Stimulated activated memory B cell treated with anti-CD40 and anti-IgM and Interleukin-4, amounts not matched to agents 10 μg/mL and 1 μg/mL and 100 μg/mL, for 72 hours (primary cell): ENCODE measurements at regions not wholly inside any gene's neighbourhood (a gene's known extent, or its start where the extent isn't known, plus 50 kb on each side); places are given as distances from the start of the nearest gene placed in this dataset.

Experiments
- ATAC-seq: fragments of 150-1000 bp; cut with Tn5 transposase; 2 replicates; pipeline ENCODE4 v1.10.0; 2021
- H3K27ac Mint-ChIP-seq: one replicate; pipeline ENCODE4 v1.8.0; 2022; ENCODE audit warnings: mild to moderate bottlenecking, mixed read lengths
- H3K27me3 Mint-ChIP-seq: one replicate; pipeline ENCODE4 v1.8.0; 2022; ENCODE audit warnings: mixed read lengths
- H3K36me3 Mint-ChIP-seq: one replicate; pipeline ENCODE4 v1.8.0; 2022; ENCODE audit warnings: mixed read lengths
- H3K4me1 Mint-ChIP-seq: one replicate; pipeline ENCODE4 v1.8.0; 2022; ENCODE audit warnings: mixed read lengths
- H3K4me3 Mint-ChIP-seq: one replicate; pipeline ENCODE4 v1.8.0; 2022; ENCODE audit warnings: mild to moderate bottlenecking, moderate library complexity, mixed read lengths
- H3K9me3 Mint-ChIP-seq: one replicate; pipeline ENCODE4 v1.8.0; 2022; ENCODE audit warnings: mixed read lengths

DNA sequence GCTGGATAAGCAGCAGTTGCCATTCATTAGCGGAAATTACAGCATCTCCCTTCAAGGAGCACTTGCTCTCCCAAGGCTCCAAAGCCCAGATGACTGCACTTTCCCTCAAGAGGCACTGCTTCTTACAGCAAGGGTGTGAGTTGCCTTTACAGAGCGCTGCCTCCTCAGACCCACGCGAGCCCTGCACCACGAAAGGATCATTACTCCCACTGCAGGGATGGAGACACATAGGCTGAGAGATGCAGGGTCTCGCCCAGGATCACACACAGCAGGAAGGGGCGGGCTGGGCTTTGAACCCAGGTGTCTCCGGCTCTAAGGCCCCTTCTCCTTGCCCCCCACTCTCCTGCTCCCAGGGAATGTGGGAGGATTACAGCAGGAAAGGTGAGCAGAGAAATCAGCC is 405.5 kb downstream of the MATN1 start:
- ATAC-seq, result no peak
- H3K9me3 Mint-ChIP-seq, result no peaks in the 10 kb centered on the region
- no peaks in the 10 kb centered on the region for H3K36me3 Mint-ChIP-seq
- no peak overlapping the region for H3K4me3 Mint-ChIP-seq
- no peaks in the 10 kb centered on the region for H3K4me1 Mint-ChIP-seq
- no peak overlapping the region for H3K27ac Mint-ChIP-seq
- H3K27me3 Mint-ChIP-seq, result peaks cover 49% of the 10 kb centered on the region

DNA sequence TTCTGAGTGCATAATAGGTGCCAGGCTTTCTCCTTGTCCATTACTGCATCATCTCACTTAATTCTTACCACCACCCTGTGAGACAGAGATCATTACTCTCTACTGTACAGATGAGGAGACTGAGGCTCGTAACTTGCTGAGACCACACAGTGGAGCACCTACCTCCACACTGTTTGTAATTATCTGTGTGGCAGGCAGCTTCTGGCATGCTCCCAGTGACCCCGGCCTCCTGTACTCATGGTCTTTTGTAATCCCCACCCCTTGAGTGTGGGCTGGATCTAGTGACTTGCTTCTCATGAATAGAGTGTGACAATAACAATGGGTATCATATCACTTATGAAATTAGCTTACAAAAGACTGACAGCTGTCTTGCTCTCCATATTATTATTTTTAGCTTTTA is 407.3 kb downstream of the MATN1 start:
- Mint-ChIP-seq H3K9me3 (no peaks in the 10 kb centered on the region), H3K27me3 (peaks cover 55% of the 10 kb centered on the region), H3K4me3 (no peak overlapping the region), H3K4me1 (no peaks in the 10 kb centered on the region), H3K36me3 (no peaks in the 10 kb centered on the region), H3K27ac (no peak overlapping the region)
- ATAC-seq, result no peak

DNA sequence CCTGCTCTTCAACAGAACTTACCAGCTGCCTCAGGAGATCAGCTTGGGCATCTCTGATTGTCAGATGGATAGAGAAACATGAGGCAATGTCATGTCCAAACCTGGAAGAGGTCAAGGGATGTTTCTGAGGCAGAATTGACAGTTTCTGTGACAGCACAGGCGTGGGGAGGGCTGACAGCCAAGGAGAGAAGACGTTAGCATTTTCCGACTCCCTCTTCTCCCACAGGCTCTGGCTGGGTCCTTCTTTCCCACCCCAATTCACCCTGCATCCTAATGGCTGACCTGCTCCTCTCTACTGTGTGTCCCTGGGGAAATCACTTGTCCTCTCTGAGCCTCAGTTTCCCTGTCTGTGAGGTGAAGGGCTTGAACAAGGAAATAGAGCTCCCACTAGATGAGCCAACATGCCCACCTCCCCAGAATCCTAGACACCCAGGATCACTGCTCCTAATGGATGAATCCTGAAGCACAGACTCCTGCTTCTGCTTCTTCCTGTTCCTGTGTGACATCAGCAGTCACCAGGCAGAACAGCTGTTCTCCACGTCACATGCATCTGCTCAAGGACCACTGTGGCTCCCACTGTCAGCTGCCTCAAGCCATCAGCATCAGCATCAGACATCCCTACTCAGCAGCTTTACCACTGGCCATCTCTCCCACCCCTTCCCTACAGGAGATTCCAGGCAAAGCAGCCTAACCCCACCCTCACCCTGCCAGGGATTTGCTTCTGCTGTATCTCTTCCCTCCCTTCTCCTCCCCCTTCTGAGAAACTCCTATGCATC is 408.0 kb downstream of the MATN1 start:
- Mint-ChIP-seq H3K4me1 (no peaks in the 10 kb centered on the region), H3K27me3 (peaks cover 50% of the 10 kb centered on the region), H3K36me3 (no peaks in the 10 kb centered on the region), H3K9me3 (no peaks in the 10 kb centered on the region), H3K27ac (no peak overlapping the region), H3K4me3 (no peak overlapping the region)
- ATAC-seq, result no peak

DNA sequence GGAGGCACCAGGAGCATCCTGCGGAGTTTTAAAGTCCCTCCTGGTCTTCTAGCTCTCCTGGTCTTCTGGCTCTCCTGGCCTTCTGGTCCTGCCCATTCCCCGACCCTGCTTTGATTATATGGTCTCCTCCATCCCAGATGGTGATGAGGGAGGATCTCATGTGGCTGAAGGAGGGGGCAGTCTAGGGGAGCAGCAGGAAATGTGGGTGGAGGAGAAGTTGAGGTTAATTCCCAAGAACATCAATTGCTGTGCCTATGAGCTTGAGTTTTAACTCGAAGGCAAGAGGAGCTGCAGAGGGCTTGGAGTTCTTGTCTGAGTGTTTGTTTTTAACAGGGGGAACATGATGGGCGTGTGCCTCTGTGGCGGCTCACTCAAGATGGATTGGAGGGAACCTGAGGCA is 408.8 kb downstream of the MATN1 start:
- Mint-ChIP-seq H3K36me3 (no peaks in the 10 kb centered on the region), H3K27me3 (peaks cover 42% of the 10 kb centered on the region), H3K4me1 (no peaks in the 10 kb centered on the region), H3K9me3 (no peaks in the 10 kb centered on the region), H3K27ac (no peak overlapping the region), H3K4me3 (no peak overlapping the region)
- ATAC-seq, result no peak

DNA sequence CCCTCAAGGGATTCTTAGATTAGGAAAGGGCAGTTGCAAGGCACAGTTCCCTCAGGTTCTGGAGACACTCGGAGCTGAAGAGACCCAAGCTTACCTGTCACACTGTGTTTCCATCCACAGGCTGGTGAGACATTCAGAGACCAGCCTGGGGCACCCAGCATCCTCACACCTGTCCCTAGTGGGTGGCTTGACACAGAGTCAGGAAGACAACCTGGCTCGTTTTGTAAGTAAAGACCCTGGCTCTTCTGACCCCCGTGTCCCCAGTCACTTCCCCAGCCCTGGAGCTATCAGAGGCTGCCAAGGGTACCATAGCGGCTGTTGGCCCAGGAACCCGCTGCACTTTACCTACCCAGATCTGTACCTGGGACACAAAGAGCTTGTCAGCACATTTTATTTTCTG is 409.8 kb downstream of the MATN1 start:
- no peaks in the 10 kb centered on the region for H3K36me3 Mint-ChIP-seq
- H3K27me3 Mint-ChIP-seq, result peaks cover 32% of the 10 kb centered on the region
- H3K4me1 Mint-ChIP-seq, result no peaks in the 10 kb centered on the region
- H3K9me3 Mint-ChIP-seq, result no peaks in the 10 kb centered on the region
- H3K4me3 Mint-ChIP-seq, result no peak overlapping the region
- ATAC-seq, result no peak
- H3K27ac Mint-ChIP-seq, result no peak overlapping the region

DNA sequence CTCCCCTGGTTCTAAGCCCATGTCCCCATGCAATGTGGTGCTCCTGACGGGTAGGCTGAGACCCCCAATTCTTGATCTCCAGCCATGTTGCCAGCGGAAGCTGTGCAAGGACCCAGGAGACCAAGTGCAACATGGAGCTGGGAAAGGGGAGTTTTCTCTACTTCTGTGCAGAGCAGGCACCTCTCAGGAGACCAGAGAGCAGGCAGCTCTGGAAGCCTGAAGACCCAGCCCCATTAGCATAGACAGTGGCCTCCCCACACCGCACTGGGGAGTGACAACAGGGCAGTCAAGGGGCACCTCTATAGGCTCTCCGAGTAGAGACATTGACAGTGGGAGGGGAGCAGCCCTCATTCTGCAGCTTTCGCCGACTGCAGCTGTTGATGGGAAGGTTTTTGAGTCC is 410.2 kb downstream of the MATN1 start:
- Mint-ChIP-seq H3K36me3 (no peaks in the 10 kb centered on the region), H3K27ac (no peak overlapping the region), H3K9me3 (no peaks in the 10 kb centered on the region), H3K4me1 (no peaks in the 10 kb centered on the region), H3K27me3 (peaks cover 31% of the 10 kb centered on the region), H3K4me3 (no peak overlapping the region)
- no peak for ATAC-seq

DNA sequence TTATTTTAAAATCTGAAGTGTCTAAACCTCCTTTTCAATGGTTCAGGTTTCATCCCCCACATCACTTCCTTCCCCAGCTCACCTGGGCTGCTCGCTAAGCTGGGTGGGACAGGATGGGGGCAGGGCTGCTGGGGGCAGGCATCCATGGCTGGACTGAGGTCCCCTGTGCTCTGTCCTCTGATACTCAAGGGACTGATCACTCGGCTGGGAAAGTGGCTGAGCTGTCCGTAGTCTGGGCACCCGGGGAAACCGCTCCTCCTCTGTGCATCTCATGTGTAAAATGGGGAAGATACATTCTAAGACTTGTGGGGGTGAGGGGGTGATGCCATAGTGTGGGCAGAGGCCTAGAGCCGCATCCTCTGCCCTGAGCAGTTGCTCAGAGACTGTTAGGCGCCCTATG is 411.2 kb downstream of the MATN1 start:
- Mint-ChIP-seq H3K36me3 (no peaks in the 10 kb centered on the region), H3K27me3 (peaks cover 36% of the 10 kb centered on the region), H3K27ac (no peak overlapping the region), H3K4me1 (no peaks in the 10 kb centered on the region), H3K4me3 (no peak overlapping the region), H3K9me3 (no peaks in the 10 kb centered on the region)
- ATAC-seq, result peak; percentile 10

DNA sequence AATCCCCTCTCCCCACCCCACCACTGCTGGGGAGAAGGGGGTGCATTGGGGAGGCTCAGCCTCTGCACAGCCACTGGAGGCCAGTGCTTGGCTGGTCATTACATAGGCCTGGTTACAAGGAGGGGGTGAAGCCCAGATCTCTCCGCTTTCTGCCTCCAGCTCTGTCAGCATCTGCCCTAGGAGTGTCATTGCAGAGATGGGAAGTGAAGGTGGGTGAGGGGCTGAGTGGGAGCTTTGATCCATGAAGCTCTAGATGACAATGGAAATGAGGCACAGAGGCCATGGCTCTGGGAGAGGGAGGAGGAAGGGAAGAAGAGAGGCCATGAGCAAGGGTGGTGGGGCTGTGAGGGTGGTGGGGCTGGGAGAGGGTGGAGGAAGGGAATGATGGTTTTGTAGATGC is 411.6 kb downstream of the MATN1 start:
- Mint-ChIP-seq H3K4me3 (no peak overlapping the region), H3K27ac (no peak overlapping the region), H3K27me3 (peaks cover 40% of the 10 kb centered on the region), H3K4me1 (no peaks in the 10 kb centered on the region), H3K9me3 (no peaks in the 10 kb centered on the region), H3K36me3 (no peaks in the 10 kb centered on the region)
- ATAC-seq, result no peak

DNA sequence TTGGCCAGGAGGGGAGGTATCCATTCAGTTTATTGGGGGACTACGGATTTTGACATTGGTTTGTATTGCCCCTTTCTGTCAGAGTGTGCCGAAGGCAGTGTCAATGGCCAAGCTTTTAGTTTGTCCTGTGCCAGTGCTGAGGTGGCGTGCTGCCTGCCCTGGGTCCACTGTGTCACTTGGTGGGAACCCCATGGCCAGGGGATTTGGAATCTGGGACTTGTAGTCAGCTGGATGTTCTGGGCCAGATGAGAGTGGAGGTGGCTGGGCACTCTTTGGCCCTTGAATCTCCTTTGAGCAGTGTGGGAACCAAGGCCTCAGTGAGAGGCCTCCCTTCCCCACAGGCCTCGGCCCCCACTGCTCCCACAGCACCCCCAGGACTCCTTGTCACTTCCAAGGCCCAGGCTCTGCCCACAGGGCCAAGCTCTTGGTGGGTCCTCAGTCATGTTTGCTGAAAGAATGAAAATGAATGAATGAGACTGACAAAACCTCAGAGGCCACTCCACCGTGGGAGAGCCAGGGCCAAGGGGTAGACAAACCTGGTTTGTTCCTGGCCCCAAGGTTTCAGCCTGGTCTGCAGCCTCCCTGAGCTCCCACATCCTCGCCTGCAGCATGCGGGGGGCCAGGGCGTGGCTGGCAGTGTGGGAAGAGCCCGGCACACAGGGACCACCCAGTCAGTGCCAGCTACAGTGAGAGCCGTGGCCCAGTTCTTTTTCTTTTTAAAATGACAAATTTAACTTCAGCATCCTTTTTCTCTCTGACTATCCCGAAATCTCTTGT is 412.2 kb downstream of the MATN1 start:
- peaks cover 40% of the 10 kb centered on the region for H3K27me3 Mint-ChIP-seq
- no peak overlapping the region for H3K4me3 Mint-ChIP-seq
- no peaks in the 10 kb centered on the region for H3K36me3 Mint-ChIP-seq
- peak; percentile 21 for ATAC-seq
- H3K27ac Mint-ChIP-seq, result no peak overlapping the region
- no peaks in the 10 kb centered on the region for H3K4me1 Mint-ChIP-seq
- H3K9me3 Mint-ChIP-seq, result no peaks in the 10 kb centered on the region

DNA sequence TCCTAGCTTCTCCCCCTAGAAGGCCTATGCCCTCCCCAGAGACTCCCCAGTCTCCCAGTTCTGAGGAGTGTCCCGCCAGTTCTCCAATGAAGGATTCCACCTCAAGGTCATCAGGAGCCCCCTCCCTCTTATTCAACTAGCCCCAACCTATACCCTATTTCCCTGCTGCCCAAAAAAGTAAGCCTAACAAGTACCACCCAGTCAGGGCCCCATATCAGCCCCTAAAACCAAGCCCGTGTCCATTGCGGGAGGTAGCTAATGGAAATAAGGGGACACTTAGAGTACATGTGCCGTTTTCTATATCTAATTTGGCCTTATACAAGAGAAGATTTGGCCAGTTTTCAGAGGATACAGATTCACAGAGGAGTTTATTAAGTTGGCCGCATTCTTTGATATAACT is 416.2 kb downstream of the MATN1 start:
- H3K9me3 Mint-ChIP-seq, result no peaks in the 10 kb centered on the region
- no peaks in the 10 kb centered on the region for H3K4me1 Mint-ChIP-seq
- no peak for ATAC-seq
- H3K27ac Mint-ChIP-seq, result no peak overlapping the region
- H3K4me3 Mint-ChIP-seq, result no peak overlapping the region
- no peaks in the 10 kb centered on the region for H3K36me3 Mint-ChIP-seq
- H3K27me3 Mint-ChIP-seq, result peaks cover 26% of the 10 kb centered on the region

DNA sequence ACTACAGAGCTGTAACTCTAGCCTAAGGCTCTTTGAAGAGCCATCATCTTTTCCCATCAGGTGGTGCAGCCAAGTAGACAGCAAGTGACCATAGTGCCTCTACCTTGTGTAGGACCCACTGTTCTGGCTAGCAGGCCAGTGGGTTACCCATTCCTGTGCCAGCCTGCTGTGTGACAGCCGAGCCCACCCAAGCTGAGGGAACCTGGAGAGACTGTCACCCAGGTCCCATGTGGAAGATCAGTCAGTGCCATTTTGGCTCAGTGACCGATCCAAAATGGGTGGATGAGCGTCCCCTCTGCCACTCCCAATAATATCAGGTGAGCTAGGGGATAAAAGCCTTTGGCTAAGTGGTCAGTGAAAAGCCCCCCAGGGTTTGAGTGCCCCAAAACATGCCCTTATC is 417.9 kb downstream of the MATN1 start:
- no peak overlapping the region for H3K4me3 Mint-ChIP-seq
- H3K36me3 Mint-ChIP-seq, result no peaks in the 10 kb centered on the region
- H3K27ac Mint-ChIP-seq, result no peak overlapping the region
- H3K27me3 Mint-ChIP-seq, result peaks cover 27% of the 10 kb centered on the region
- no peaks in the 10 kb centered on the region for H3K9me3 Mint-ChIP-seq
- no peaks in the 10 kb centered on the region for H3K4me1 Mint-ChIP-seq
- ATAC-seq, result no peak

DNA sequence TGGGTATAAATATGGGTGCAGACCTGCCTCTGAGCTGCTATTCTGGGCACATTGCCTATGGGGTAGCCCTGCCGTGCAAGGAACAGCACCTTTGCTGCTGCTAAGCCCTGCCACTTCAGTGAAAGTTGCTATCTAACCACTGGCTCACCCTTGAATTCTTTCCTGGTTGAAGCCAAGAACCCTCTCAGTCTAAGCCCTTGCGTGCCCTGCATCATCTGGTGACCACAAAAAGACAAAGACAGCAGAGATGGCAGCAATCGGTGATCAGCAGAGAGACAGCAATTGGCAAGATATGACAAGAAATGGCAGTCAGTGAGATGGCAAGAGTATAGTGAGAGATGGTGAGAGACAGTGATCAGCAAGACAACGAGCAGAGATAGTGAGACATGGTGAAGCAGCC is 418.3 kb downstream of the MATN1 start:
- Mint-ChIP-seq H3K27me3 (peaks cover 27% of the 10 kb centered on the region), H3K4me1 (no peaks in the 10 kb centered on the region), H3K27ac (no peak overlapping the region), H3K36me3 (no peaks in the 10 kb centered on the region), H3K9me3 (no peaks in the 10 kb centered on the region), H3K4me3 (no peak overlapping the region)
- ATAC-seq, result no peak

DNA sequence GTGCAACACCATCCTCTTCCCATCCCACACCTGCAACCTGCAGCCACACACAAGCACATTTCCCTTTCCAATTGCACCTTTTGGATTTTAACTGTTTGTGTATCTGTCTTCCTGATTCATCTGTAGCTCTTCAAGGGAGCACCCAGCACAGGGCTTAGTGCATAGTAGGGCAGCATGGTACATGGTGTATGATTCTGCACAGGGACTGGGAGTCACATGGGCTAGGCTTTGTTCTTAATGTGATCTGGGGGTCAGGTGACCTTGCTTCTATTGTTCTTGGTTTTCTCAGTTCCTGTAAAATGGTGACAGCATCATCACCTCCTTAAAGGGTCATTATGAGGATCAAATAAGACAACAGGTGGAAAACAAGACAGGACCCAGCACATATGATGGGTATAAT is 419.3 kb downstream of the MATN1 start:
- Mint-ChIP-seq H3K27ac (no peak overlapping the region), H3K4me3 (no peak overlapping the region), H3K9me3 (no peaks in the 10 kb centered on the region), H3K27me3 (peaks cover 27% of the 10 kb centered on the region), H3K4me1 (no peaks in the 10 kb centered on the region), H3K36me3 (no peaks in the 10 kb centered on the region)
- no peak for ATAC-seq

DNA sequence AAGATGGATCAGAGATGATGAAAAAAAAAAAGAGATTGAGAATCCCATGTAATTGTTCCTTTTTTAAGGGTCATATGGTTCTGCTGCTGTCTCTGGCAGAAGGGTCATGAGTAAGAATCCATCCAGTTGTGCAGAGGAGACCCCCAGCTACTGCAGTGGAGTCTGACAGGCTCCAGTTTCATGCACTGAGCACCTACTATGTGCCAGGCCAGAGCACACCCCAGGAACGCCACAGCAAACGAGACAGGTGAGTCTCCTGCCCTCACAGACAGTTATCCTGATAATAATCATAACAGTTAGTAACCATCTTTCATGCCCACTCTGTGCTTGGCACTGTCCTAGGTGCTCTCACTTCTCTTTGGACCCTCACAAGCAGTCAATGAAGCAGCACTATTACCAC is 420.0 kb downstream of the MATN1 start:
- Mint-ChIP-seq H3K4me1 (no peaks in the 10 kb centered on the region), H3K4me3 (no peak overlapping the region), H3K27me3 (peaks cover 27% of the 10 kb centered on the region), H3K9me3 (no peaks in the 10 kb centered on the region), H3K27ac (no peak overlapping the region), H3K36me3 (no peaks in the 10 kb centered on the region)
- ATAC-seq, result no peak

DNA sequence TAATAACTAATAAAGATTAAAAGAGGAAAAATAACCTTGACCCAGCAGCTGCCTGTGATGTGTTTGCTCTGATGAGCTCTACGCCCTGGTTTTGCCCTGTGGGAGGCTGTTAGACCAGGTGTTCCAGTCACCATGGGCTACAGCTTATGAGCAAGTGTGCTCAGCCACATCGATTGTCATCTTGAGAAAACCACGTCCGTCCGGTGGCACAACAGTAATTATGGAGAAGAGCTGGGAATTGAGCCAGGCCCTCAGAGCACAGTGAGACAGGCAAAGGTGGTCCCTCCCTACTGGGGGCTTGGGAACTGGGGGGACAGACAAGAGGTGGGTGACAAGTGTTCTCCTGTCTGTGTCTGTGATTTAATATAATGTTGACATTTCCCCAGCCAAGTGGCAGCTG is 420.5 kb downstream of the MATN1 start:
- H3K27me3 Mint-ChIP-seq, result peaks cover 27% of the 10 kb centered on the region

DNA sequence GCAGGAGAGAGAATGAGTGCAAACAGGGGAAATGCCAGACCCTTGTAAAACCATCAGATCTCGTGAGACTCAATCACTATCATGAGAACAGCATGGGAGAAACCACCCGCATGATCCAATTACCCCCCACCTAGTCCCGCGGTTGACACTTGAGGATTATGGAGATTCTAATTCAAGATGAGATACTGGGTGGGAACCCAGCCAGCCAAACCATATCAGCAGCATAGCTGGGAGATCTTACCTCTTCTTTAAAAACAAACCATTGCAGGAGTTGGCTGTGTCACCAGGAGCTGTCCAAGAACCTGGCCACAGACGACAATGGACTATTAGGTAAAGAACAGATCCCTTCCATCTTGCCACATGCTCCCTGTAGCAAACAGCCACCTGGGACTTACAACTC is 422.7 kb downstream of the MATN1 start:
- no peak for ATAC-seq
- Mint-ChIP-seq H3K27me3 (peaks cover 13% of the 10 kb centered on the region), H3K27ac (no peak overlapping the region), H3K4me3 (no peak overlapping the region), H3K36me3 (no peaks in the 10 kb centered on the region), H3K4me1 (no peaks in the 10 kb centered on the region), H3K9me3 (peaks cover 3% of the 10 kb centered on the region)

More for the DNA sequence above, 420.5 kb downstream of the MATN1 start:
- Mint-ChIP-seq H3K36me3 (no peaks in the 10 kb centered on the region), H3K27ac (no peak overlapping the region), H3K9me3 (peaks cover 1% of the 10 kb centered on the region), H3K4me3 (no peak overlapping the region), H3K4me1 (no peaks in the 10 kb centered on the region)
- ATAC-seq, result no peak
